ENCODE measurements at regions not wholly inside any gene's neighbourhood (a gene's known extent, or its start where the extent isn't known, plus 50 kb on each side); places are given as distances from the start of the nearest gene placed in this dataset.

GRCh38 chr5:8807636-8808035 lies 738.2 kb downstream of the SEMA5A start:
- no peak for TF ChIP-seq CTCF (IDR thresholded peaks at IDR 0.05)
- no peak for TF ChIP-seq POLR2A (IDR thresholded peaks at IDR 0.05)

Data from heart left ventricle (tissue), 13 donors.